ENCODE measurements at regions not wholly inside any gene's neighbourhood (a gene's known extent, or its start where the extent isn't known, plus 50 kb on each side); places are given as distances from the start of the nearest gene placed in this dataset.

DNA sequence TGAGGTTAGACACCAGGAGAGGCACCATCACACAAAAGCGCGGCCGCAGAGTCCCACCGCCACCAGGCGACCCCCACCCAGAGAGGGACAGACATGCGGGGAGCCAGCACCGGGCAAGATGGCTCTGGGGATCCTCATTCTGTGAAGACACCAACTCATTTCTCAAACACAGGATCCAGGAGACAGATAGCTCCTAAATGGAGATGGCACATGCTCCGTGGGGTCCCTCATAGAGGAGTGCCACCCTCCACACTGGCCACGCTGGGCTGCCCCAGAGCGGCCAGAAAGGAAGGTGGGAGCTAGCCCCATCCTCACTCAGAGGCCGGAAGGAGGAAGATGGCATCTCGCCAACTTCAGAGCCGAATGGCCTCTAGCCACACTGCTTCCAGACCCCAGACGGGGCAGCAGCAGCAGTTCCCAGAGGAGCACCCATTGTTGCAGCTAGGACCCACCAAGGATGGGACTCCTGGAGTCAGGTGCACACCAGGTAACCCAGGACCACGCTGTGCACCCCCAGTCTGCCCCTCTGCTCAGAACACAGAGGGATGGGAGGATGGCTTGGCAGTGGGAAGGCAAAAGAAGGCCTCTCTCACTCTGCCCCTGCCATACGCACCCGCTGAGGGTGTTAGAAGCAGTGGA is 78.6 kb downstream of the ZIC5 start:
- H3K4me1 ChIP-seq (ENCODE audit: control insufficient read depth in 1 of 2, insufficient read depth in 1 of 2, low read depth in 1 of 2, low read length in 1 of 2): peaks cover 10 to 15% of the 10 kb centered on the region in 2 experiments
- peaks cover 84% of the 10 kb centered on the region for H3K27me3 ChIP-seq
- no peaks in the 10 kb centered on the region for H3K9me3 ChIP-seq
- TF ChIP-seq, protein P1, sequence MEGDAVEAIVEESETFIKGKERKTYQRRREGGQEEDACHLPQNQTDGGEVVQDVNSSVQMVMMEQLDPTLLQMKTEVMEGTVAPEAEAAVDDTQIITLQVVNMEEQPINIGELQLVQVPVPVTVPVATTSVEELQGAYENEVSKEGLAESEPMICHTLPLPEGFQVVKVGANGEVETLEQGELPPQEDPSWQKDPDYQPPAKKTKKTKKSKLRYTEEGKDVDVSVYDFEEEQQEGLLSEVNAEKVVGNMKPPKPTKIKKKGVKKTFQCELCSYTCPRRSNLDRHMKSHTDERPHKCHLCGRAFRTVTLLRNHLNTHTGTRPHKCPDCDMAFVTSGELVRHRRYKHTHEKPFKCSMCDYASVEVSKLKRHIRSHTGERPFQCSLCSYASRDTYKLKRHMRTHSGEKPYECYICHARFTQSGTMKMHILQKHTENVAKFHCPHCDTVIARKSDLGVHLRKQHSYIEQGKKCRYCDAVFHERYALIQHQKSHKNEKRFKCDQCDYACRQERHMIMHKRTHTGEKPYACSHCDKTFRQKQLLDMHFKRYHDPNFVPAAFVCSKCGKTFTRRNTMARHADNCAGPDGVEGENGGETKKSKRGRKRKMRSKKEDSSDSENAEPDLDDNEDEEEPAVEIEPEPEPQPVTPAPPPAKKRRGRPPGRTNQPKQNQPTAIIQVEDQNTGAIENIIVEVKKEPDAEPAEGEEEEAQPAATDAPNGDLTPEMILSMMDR (IDR thresholded peaks at IDR 0.05): no peak
- H3K27ac ChIP-seq: no peak overlapping the region
- no peak overlapping the region for H3K4me3 ChIP-seq (ENCODE audit: low read depth in 1 of 2, low read length in 1 of 2)
- no peaks in the 10 kb centered on the region for H3K36me3 ChIP-seq

- Histone ChIP-seq H3K27ac (no peak overlapping the region), H3K4me3 (ENCODE audit: low read depth in 1 of 2, low read length in 1 of 2) (no peak overlapping the region), H3K36me3 (no peaks in the 10 kb centered on the region), H3K9me3 (no peaks in the 10 kb centered on the region), H3K4me1 (ENCODE audit: control insufficient read depth in 1 of 2, insufficient read depth in 1 of 2, low read depth in 1 of 2, low read length in 1 of 2) (peaks cover 10 to 15% of the 10 kb centered on the region in 2 experiments), H3K27me3 (peaks cover 76% of the 10 kb centered on the region)
- TF ChIP-seq, protein P1 (IDR thresholded peaks at IDR 0.05): no peak
Measured at GRCh38 chr13:99892196-99892613, 79.4 kb downstream of the ZIC5 start.

DNA sequence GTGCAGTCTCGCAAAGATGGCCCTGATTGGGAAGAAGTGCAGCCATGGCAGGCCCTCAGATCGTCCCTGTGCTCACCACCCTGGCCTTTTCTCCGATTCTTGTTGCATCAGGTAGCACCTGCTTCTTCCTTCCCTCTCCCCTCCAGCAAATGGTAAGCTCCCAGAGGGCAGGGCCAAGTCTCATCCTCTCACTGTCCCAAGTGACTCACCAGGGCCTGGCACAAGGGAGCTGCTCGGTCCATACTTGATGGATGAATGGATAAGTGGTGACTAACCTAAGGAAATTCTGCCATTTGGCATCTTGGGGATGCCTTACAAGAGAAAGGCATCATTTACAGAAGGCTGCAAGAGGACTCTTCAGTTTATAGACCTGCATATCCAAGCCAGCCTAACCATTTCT is 84.9 kb downstream of the ZIC5 start:
- H3K4me1 ChIP-seq (ENCODE audit: control insufficient read depth in 1 of 2, insufficient read depth in 1 of 2, low read depth in 1 of 2, low read length in 1 of 2): no peaks in the 10 kb centered on the region
- H3K9me3 ChIP-seq: no peaks in the 10 kb centered on the region
- H3K27ac ChIP-seq: no peak overlapping the region
- TF ChIP-seq, protein P1 (IDR thresholded peaks at IDR 0.05): no peak
- H3K36me3 ChIP-seq: no peaks in the 10 kb centered on the region
- no peak overlapping the region for H3K4me3 ChIP-seq (ENCODE audit: low read depth in 1 of 2, low read length in 1 of 2)
- H3K27me3 ChIP-seq: peaks cover 40% of the 10 kb centered on the region

DNA sequence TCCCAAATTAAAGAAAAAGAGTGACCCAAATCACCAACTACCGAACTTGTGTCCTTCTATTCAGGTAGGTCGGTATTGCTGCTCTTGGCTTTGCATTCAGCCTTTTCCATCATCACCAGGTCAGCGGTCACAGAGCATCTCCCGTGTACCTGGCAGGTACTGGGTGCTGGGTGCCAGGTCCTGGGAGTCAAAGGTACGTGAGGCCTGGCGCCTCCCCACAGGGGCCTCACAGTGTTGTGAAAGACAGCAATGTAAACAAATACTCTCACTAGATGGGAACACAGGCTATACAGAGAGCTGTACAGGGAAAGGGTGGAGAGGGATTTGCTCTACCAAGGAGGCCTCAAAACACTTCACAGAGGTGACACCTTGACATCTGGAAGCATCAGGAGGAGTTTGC is 86.7 kb downstream of the ZIC5 start:
- Histone ChIP-seq H3K27me3 (peaks cover 23% of the 10 kb centered on the region), H3K4me3 (ENCODE audit: low read depth in 1 of 2, low read length in 1 of 2) (no peak overlapping the region), H3K9me3 (no peaks in the 10 kb centered on the region), H3K36me3 (no peaks in the 10 kb centered on the region), H3K4me1 (ENCODE audit: control insufficient read depth in 1 of 2, insufficient read depth in 1 of 2, low read depth in 1 of 2, low read length in 1 of 2) (no peaks in the 10 kb centered on the region), H3K27ac (no peak overlapping the region)
- TF ChIP-seq, protein P1 (IDR thresholded peaks at IDR 0.05): no peak

- no peaks in the 10 kb centered on the region for H3K9me3 ChIP-seq
- H3K36me3 ChIP-seq: no peaks in the 10 kb centered on the region
- peaks cover 18% of the 10 kb centered on the region for H3K27me3 ChIP-seq
- H3K27ac ChIP-seq: no peak overlapping the region
- H3K4me3 ChIP-seq (ENCODE audit: low read depth in 1 of 2, low read length in 1 of 2): no peak overlapping the region
- H3K4me1 ChIP-seq (ENCODE audit: control insufficient read depth in 1 of 2, insufficient read depth in 1 of 2, low read depth in 1 of 2, low read length in 1 of 2): no peaks in the 10 kb centered on the region
- TF ChIP-seq, protein P1 (IDR thresholded peaks at IDR 0.05): no peak
Measured at GRCh38 chr13:99883805-99884204, 87.8 kb downstream of the ZIC5 start.

All from neutrophil (primary cell).